GM23248 (cell line): ENCODE measurements at regions not wholly inside any gene's neighbourhood (a gene's known extent, or its start where the extent isn't known, plus 50 kb on each side); places are given as distances from the start of the nearest gene placed in this dataset.

Source experiments
- EZH2 ChIP-seq: fragments of 200-600 bp; sonication (generic); IDR thresholded peaks from 2 replicates; pipeline ENCODE4 v1.6.1; 2018; ENCODE audit warnings: antibody characterized with exemption, mild to moderate bottlenecking; ENCODE audit not compliant: insufficient read depth, poor library complexity, severe bottlenecking
- EZH2phosphoT487 ChIP-seq: fragments of 200-600 bp; sonication (generic); IDR thresholded peaks from 2 replicates; pipeline ENCODE4 v1.6.1; 2018; ENCODE audit warnings: antibody characterized with exemption, moderate library complexity, mild to moderate bottlenecking, low read depth; ENCODE audit not compliant: insufficient read depth

DNA sequence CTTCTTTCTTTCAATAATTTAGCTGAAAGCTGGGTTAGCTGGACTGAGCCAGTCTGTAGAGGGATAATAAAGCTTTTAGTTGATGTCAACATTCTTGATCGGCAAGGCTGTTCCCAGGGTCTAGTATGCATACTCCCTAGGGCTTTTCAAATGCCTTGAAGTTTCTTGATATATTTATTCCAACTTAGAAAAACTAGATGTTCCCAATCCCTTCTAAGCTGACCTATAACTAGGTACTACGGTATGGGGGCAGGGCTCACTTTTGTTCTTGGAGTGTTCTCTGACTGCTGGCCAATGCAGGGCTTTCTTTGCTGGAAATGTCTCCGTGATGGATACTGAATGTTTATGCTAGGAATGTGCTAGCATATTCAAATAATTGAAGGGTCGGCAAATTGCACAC, 258.6 kb upstream of the TANK start:
- no peak for TF ChIP-seq EZH2phosphoT487
- TF ChIP-seq EZH2: no peak
